Endothelial cell of umbilical vein (primary cell): ENCODE measurements at regions not wholly inside any gene's neighbourhood (a gene's known extent, or its start where the extent isn't known, plus 50 kb on each side); places are given as distances from the start of the nearest gene placed in this dataset.

Experiments
- BruUV-seq: library from RNA; stranded (reverse); fragments of 400-500 nt; replicated peaks from 2 replicates; lab custom pipeline; 2021; lab: Mats Ljungman, UMichigan
- CTCF ChIA-PET: fragments of 300-600, 350-600 bp; sonication (Branson Sonifier 250); formaldehyde crosslinking; loops from one replicate; lab custom pipeline; 2021; ENCODE audit warnings: antibody characterized with exemption, inconsistent platforms; lab: Charles Lee
- POLR2A ChIA-PET: fragments of 300-600, 350-600 bp; sonication (Branson Sonifier 250); formaldehyde crosslinking; loops from one replicate; lab custom pipeline; 2021; ENCODE audit warnings: antibody characterized with exemption, inconsistent platforms; lab: Charles Lee
- DNase-seq: peaks from one replicate; pipeline ENCODE4 v3.0.0-alpha.2; 2011; ENCODE audit warnings: low read depth, low spot score
- FAIRE-seq: peaks from 2 replicates; lab custom pipeline; 2011; peaks lifted over from hg19 to GRCh38; lab: Jason Lieb, UNC
- H2AFZ ChIP-seq: 2 replicates; pipeline ENCODE4 v1.6.0; 2012; ENCODE audit warnings: low read depth, low read length, control low read depth, inconsistent platforms
- H3K27ac ChIP-seq: 2 replicates; pipeline ENCODE4 v1.5.1; 2011; ENCODE audit warnings: low read depth, mild to moderate bottlenecking, control low read depth, low read length, moderate library complexity; ENCODE audit not compliant: insufficient read depth
- H3K27me3 ChIP-seq, 2 experiments: 2 replicates each; pipeline versions ENCODE4 v1.6.0 to v1.6.1; 2011; ENCODE audit warnings: low read length in 2 of 2, mixed read lengths in 1 of 2; ENCODE audit not compliant: control insufficient read depth in 2 of 2, insufficient read depth in 2 of 2
- H3K36me3 ChIP-seq, 2 experiments: 2 replicates in 1 of 2; 3 replicates in 1 of 2; pipeline ENCODE4 v1.5.1; 2011; ENCODE audit warnings: low read length in 2 of 2, mild to moderate bottlenecking in 1 of 2, moderate library complexity in 1 of 2; ENCODE audit not compliant: control insufficient read depth in 2 of 2, insufficient read depth in 2 of 2; ENCODE audit errors: extremely low read depth in 1 of 2
- H3K4me1 ChIP-seq: 3 replicates; pipeline ENCODE4 v1.5.1; 2011; ENCODE audit warnings: mild to moderate bottlenecking, low read length; ENCODE audit not compliant: control insufficient read depth, insufficient read depth; ENCODE audit errors: extremely low read depth
- H3K4me2 ChIP-seq: 2 replicates; pipeline ENCODE4 v1.6.1; 2011; ENCODE audit warnings: low read length, control low read depth, mixed read lengths; ENCODE audit not compliant: insufficient read depth
- H3K4me3 ChIP-seq, 3 experiments: fragments of 200-600 bp in 1 of 3; sonication (generic), shearing (Covaris generic) in 1 of 3; replicated peaks in 1 of 3; 2 replicates each; pipeline ENCODE4 v1.5.1; 2011 to 2016; ENCODE audit warnings: control low read depth in 3 of 3, low read length in 3 of 3, mild to moderate bottlenecking in 2 of 3, inconsistent platforms in 1 of 3, low read depth in 1 of 3, moderate library complexity in 1 of 3; ENCODE audit not compliant: insufficient read depth in 1 of 3
- H3K79me2 ChIP-seq: 2 replicates; pipeline ENCODE4 v1.6.0; 2012; ENCODE audit warnings: low read length, inconsistent platforms; ENCODE audit not compliant: control insufficient read depth, insufficient read depth
- H3K9ac ChIP-seq: replicated peaks from 2 replicates; pipeline ENCODE3; 2011; ENCODE audit warnings: low read length, control low read depth; ENCODE audit not compliant: insufficient read depth; ENCODE audit errors: extremely low read depth
- H3K9me1 ChIP-seq: replicated peaks from 3 replicates; pipeline ENCODE4 v1.6.0; 2011; ENCODE audit warnings: mild to moderate bottlenecking, low read length; ENCODE audit not compliant: control insufficient read depth, insufficient read depth; ENCODE audit errors: extremely low read depth
- H3K9me3 ChIP-seq: replicated peaks from 2 replicates; pipeline ENCODE4 v1.5.1; 2012; ENCODE audit warnings: low read length, inconsistent platforms; ENCODE audit not compliant: control insufficient read depth, insufficient read depth
- H4K20me1 ChIP-seq: replicated peaks from 2 replicates; pipeline ENCODE3; 2011; ENCODE audit warnings: mild to moderate bottlenecking, low read length; ENCODE audit not compliant: control insufficient read depth, insufficient read depth; ENCODE audit errors: extremely low read depth
- EZH2 ChIP-seq: IDR thresholded peaks from 2 replicates; pipeline ENCODE4 v1.6.1; 2012; ENCODE audit warnings: borderline replicate concordance, low read depth, mild to moderate bottlenecking, moderate library complexity, low read length, inconsistent platforms; ENCODE audit not compliant: severe bottlenecking
- FOS ChIP-seq: IDR thresholded peaks from 2 replicates; pipeline ENCODE4 v1.6.1; 2011; ENCODE audit warnings: mild to moderate bottlenecking, low read length, moderate library complexity, borderline replicate concordance; ENCODE audit not compliant: insufficient read depth
- GATA2 ChIP-seq: IDR thresholded peaks from 2 replicates; pipeline ENCODE4 v1.7.0; 2011; ENCODE audit warnings: low read depth, mild to moderate bottlenecking, moderate library complexity, mixed read lengths, low read length; ENCODE audit not compliant: insufficient read length, insufficient read depth
- JUN ChIP-seq: IDR thresholded peaks from 2 replicates; pipeline ENCODE4 v1.6.1; 2011; ENCODE audit warnings: borderline replicate concordance, low read depth; ENCODE audit not compliant: insufficient read length, insufficient read depth
- MYC ChIP-seq: IDR thresholded peaks from one replicate; pipeline ENCODE4 v1.6.1; 2011; ENCODE audit warnings: mild to moderate bottlenecking, low read depth, low read length
- POLR2A ChIP-seq: IDR thresholded peaks from 2 replicates; pipeline ENCODE4 v1.6.1; 2012; ENCODE audit warnings: low read depth, mild to moderate bottlenecking, control low read depth, low read length
- POLR2AphosphoS5 ChIP-seq: IDR thresholded peaks from 2 replicates; pipeline ENCODE4 v1.6.1; 2012; ENCODE audit warnings: low read depth, mild to moderate bottlenecking, control low read depth, low read length, moderate library complexity; ENCODE audit not compliant: insufficient read depth
- dilution Hi-C: fragments of 300-500 bp; cut with MboI; formaldehyde crosslinking; loops from one replicate; pipeline ENCODE4 v1.15.0; 2019; ENCODE audit warnings: low sequenced_read_pairs; ENCODE audit not compliant: extremely low pct_ligation_motif_present
- intact Hi-C: fragments of 100-400 bp; cut with micrococcal nuclease; formaldehyde crosslinking; loops from one replicate; pipeline ENCODE4 v1.10.0; 2022
- TF ChIP-seq, protein P1 (sequence below): IDR thresholded peaks from 2 replicates; pipeline ENCODE4 v1.6.1; 2011; ENCODE audit not compliant: insufficient read depth, insufficient read length
- TF ChIP-seq, protein P2 (sequence below), 2 donors: IDR thresholded peaks; 1 replicate in 1 of 2; 2 replicates in 1 of 2; pipeline ENCODE4 v1.5.1; 2011; ENCODE audit warnings: low read length in 2 of 2, mild to moderate bottlenecking in 2 of 2, moderate library complexity in 2 of 2, control low read depth in 1 of 2, inconsistent platforms in 1 of 2, low read depth in 1 of 2; ENCODE audit not compliant: insufficient read depth in 1 of 2; ENCODE audit errors: extremely low read depth in 1 of 2

DNA sequence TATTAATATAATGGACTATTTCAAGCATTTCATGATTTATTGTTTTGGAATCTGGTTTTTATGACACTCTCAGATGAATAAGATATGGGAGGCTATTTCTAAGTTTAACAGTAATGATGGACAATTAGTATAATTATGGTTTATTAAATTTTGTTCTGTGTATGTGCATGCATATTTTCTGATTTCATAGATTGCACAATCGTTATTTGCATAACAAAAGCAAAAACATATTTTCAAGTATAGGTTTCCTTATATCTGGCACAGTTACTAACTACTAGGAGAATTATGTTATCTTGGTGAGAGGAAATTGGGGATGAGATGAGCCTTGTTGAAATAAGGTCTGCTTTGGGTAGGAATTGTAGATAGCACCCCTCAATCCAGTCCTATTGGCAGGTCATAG lies 413.1 kb downstream of the MCTP2 start:
- POLR2A ChIA-PET, result no interaction called here
- Histone ChIP-seq H3K4me2 (no peak overlapping the region), H3K9me1 (no peaks in the 10 kb centered on the region), H3K9ac (no peak overlapping the region), H2AFZ (no peak overlapping the region), H3K9me3 (no peaks in the 10 kb centered on the region), H4K20me1 (no peaks in the 10 kb centered on the region), H3K4me1 (no peaks in the 10 kb centered on the region), H3K36me3 (no peaks in the 10 kb centered on the region), H3K4me3 (no peak overlapping the region), H3K79me2 (no peaks in the 10 kb centered on the region), H3K27me3 (no peaks in the 10 kb centered on the region), H3K27ac (no peak overlapping the region)
- dilution Hi-C loops (no loop called here), intact Hi-C loops (no loop called here)
- FAIRE-seq (no peak), DNase-seq (no peak)
- BruUV-seq, result no TSS peak
- TF ChIP-seq POLR2A, result no peak
- no peak for TF ChIP-seq MYC
- TF ChIP-seq POLR2AphosphoS5, result no peak
- TF ChIP-seq GATA2, result no peak
- TF ChIP-seq, protein P1, sequence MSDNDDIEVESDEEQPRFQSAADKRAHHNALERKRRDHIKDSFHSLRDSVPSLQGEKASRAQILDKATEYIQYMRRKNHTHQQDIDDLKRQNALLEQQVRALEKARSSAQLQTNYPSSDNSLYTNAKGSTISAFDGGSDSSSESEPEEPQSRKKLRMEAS, result no peak
- TF ChIP-seq EZH2, result no peak
- TF ChIP-seq FOS, result no peak
- TF ChIP-seq JUN, result no peak
- TF ChIP-seq, protein P2, sequence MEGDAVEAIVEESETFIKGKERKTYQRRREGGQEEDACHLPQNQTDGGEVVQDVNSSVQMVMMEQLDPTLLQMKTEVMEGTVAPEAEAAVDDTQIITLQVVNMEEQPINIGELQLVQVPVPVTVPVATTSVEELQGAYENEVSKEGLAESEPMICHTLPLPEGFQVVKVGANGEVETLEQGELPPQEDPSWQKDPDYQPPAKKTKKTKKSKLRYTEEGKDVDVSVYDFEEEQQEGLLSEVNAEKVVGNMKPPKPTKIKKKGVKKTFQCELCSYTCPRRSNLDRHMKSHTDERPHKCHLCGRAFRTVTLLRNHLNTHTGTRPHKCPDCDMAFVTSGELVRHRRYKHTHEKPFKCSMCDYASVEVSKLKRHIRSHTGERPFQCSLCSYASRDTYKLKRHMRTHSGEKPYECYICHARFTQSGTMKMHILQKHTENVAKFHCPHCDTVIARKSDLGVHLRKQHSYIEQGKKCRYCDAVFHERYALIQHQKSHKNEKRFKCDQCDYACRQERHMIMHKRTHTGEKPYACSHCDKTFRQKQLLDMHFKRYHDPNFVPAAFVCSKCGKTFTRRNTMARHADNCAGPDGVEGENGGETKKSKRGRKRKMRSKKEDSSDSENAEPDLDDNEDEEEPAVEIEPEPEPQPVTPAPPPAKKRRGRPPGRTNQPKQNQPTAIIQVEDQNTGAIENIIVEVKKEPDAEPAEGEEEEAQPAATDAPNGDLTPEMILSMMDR (IDR thresholded peaks at IDR 0.05; ENCODE audit: extremely low read depth in 1 of 2, insufficient read depth in 1 of 2, low read depth in 1 of 2, low read length in 2 of 2), result no peak
- CTCF ChIA-PET, result no interaction called here
